HG02943 (cell line): ENCODE measurements at regions not wholly inside any gene's neighbourhood (a gene's known extent, or its start where the extent isn't known, plus 50 kb on each side); places are given as distances from the start of the nearest gene placed in this dataset.
"Not testable (repeated sequence)": the region's sequence is repeated elsewhere in the genome, so short reads cannot be mapped to it uniquely, and the experiment has no call there.

Experiments used
- ATAC-seq: cut with Tn5 transposase; IDR thresholded peaks from one replicate; pipeline ENCODE4 v1.9.1; 2021; ENCODE audit warnings: mild to moderate bottlenecking, low read depth, moderate library complexity; ENCODE audit not compliant: unreplicated experiment

GRCh38 chr6:82506526-82506925 is 142.9 kb downstream of the TPBG start:
- no peak for ATAC-seq

GRCh38 chr6:82507112-82507511 is 143.5 kb downstream of the TPBG start:
- ATAC-seq: no peak

DNA sequence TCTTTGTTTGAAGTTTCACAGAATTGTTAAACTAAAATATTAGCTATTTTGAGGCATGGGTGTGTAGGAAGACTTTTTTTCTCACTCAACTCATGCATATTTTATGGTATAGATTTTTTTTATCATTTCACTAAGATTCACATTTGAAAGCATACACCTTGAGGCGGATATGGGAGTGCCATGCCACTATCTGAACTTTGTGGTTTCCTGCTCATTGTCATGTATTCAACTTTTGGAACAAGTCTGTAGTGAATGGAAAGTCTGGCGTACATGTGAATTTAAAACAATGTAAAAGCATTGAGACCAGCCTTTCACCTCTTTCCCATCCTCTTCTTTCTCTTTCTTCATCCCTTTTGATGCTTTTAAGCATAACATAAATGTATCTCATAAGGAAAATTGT is 147.9 kb downstream of the TPBG start:
- no peak for ATAC-seq

- not testable (repeated sequence) for ATAC-seq
Observed at GRCh38 chr6:82517896-82518295, 154.3 kb downstream of the TPBG start.

- no peak for ATAC-seq
Observed at GRCh38 chr6:82521369-82521768, 157.8 kb downstream of the TPBG start.

- ATAC-seq: no peak
Observed at GRCh38 chr6:82521861-82522260, 158.2 kb downstream of the TPBG start.

- no peak for ATAC-seq
Observed at GRCh38 chr6:82524031-82524430, 160.4 kb downstream of the TPBG start.

DNA sequence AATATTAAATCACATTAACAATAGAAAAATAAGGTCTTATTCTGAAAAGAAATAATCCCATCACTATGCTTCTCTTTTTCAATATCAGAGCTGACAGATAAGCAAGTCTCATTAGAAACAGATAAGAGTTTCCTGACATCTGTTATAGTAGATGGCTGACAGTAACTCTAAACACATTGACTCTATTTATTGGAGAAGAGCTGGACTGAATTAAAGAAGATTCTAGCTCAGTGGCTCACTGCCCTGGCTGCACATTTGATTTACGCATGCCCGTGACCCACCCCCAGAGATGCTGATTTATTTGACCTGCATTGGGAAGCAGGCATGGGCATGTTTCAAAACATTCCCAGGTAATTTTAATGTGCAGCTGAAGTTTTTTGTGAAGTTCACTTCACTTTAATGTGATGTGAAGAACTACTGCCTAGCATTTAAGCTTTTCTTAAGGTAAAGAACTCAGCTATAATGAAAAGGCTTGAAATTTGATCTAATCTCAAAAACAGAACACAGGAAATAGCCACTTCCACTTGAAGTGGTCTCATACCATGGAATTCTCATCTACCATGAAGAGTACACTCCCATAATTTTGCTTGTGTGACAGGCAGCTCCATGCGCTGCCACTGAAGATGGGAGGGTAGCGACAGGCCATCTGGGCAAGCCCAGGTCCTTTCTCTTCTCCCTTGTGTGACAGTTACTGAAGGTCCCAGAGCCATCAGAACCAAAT is 162.3 kb downstream of the TPBG start:
- ATAC-seq: no peak

DNA sequence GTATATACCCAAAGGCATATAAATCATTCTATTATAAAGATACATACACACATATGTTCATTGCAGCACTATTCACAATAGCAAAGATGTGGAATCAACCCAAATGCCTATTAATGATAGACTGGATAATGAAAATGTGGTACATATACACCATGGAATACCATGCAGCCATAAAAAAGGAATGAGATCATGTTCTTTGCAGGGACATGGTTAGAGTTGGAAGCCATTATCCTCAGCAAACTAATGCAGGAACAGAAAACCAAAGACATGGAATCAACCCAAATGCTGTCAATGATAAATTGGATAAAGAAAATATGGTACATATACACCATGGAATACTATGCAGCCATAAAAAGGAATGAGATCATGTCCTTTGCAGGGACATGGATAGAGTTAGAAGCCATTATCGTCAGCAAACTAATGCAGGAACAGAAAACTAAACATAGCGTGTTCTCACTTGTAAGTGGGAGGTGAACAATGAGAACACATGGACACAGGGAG is 166.4 kb downstream of the TPBG start:
- ATAC-seq: not testable (repeated sequence)

- ATAC-seq: no peak
Observed at GRCh38 chr6:82534876-82535275, 171.3 kb downstream of the TPBG start.

DNA sequence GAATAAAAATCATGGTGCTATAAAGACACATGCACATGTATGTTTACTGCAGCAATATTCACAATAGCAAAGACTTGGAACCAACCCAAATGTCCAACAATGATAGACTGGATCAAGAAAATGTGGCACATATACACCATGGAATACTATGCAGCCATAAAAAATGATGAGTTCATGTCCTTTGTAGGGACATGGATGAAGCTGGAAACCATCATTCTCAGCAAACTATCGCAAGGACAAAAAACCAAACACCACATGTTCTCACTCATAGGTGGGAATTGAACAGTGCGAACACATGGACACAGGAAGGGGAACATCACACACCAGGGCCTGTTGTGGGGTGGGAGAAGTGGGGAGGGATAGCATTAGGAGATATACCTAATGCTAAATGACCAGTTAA is 185.9 kb downstream of the TPBG start:
- ATAC-seq: not testable (repeated sequence)

GRCh38 chr6:82551311-82551710 is 187.7 kb downstream of the TPBG start:
- not testable (repeated sequence) for ATAC-seq

GRCh38 chr6:82551831-82552230 is 188.2 kb downstream of the TPBG start:
- ATAC-seq: no peak

GRCh38 chr6:82553863-82554531 is 190.4 kb downstream of the TPBG start:
- ATAC-seq: no peak

DNA sequence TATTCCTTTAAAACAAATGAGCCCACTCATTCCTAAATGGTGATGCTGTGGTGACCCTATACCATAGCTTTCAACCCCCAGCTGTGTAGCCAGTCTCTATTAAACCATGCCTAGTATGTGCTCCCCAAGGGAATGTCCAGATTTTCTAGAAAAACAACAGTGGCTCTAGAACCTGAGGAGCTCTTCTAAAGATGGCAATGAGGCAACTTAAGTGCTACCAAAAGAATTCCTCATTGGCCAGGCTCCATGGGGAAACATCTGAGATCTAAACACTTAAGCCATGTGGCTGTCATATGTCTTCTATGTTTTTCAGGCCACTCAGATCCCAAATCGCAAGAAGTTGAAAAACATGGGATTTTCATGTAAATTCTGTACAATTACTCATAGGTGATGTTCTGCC is 191.0 kb downstream of the TPBG start:
- ATAC-seq: no peak

- ATAC-seq: no peak
Observed at GRCh38 chr6:82555801-82556200, 192.2 kb downstream of the TPBG start.

DNA sequence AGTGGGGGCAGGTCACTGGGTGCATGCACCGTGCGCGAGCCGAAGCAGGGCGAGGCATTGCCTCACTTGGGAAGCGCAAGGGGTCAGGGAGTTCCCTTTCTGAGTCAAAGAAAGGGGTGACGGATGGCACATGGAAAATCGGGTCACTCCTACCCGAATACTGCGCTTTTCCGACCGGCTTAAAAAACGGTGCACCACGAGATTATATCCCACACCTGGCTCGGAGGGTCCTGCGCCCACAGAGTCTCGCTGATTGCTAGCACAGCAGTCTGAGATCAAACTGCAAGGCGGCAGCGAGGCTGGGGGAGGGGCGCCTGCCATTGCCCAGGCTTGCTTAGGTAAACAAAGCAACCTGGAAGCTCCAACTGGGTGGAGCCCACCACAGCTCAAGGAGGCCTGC is 194.9 kb downstream of the TPBG start:
- ATAC-seq: not testable (repeated sequence)

GRCh38 chr6:82567621-82568020 is 204.0 kb downstream of the TPBG start:
- no peak for ATAC-seq

GRCh38 chr6:82568290-82568993 is 204.8 kb downstream of the TPBG start:
- ATAC-seq: peak; percentile 98

DNA sequence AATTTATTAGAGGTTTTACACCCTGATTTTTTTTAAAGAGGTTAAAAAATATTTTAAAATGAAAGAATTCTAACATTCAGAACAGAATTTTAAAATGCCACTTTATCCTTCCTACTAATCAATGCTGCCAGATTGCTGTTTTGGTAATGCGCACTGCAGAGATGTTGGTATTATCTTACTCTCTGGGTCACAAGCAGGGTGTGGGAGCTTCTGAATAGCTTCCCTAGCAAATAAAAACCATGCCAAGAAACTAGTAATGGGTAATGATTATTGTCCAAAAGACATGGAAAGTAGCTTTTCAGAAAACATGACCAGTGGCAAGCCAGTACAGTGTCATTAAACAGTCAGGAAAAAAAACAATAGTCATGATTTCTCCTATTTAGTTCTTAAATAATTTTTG is 205.4 kb downstream of the TPBG start:
- no peak for ATAC-seq

DNA sequence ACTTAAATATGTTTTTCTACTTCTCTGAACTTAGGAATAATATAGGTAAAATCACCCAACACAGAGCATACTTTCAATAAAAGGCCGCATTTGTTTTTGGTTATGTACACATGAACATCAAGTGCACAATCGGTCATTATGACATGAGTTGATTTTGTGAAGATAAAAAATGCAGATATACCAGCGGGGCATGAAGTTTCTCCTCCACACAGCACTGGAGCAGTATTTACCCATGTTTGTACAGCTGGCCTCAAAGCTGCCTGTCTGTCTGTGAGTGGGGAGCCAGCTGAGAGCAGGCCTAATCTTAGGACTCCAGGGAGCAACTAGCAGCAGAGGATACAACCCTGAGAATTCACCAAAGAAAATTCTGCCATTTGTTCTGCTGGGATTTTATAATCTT is 206.5 kb downstream of the TPBG start:
- ATAC-seq: no peak
